Heart left ventricle (tissue), 16 donors: ENCODE measurements at regions not wholly inside any gene's neighbourhood (a gene's known extent, or its start where the extent isn't known, plus 50 kb on each side); places are given as distances from the start of the nearest gene placed in this dataset.

Experiments
- ATAC-seq, 4 donors: fragments of 200-7000 bp; cut with Tn5 transposase; one replicate each; pipeline ENCODE4 v1.9.1; 2020 to 2022; ENCODE audit warnings: moderate library complexity in 4 of 4, mild to moderate bottlenecking in 3 of 4, moderate number of reproducible peaks in 1 of 4
- DNase-seq, 5 donors: peaks; one replicate each; pipeline ENCODE4 v3.0.0-alpha.2; 2020
- H3K27ac ChIP-seq, 12 donors: fragments of 200-600 bp; sonication (generic) in 4 of 12; one replicate each; pipeline versions ENCODE4 v1.5.0 to v1.8.0; 2016 to 2022; ENCODE audit warnings: mild to moderate bottlenecking in 2 of 12
- H3K27me3 ChIP-seq, 9 donors: fragments of 200-600 bp; sonication (generic) in 2 of 9; one replicate each; pipeline versions ENCODE4 v1.5.1 to v1.8.0; 2016 to 2022; ENCODE audit warnings: mild to moderate bottlenecking in 3 of 9
- H3K36me3 ChIP-seq, 9 donors: fragments of 200-600 bp; sonication (generic) in 2 of 9; one replicate each; pipeline versions ENCODE4 v1.5.0 to v1.8.0; 2018 to 2022; ENCODE audit warnings: mild to moderate bottlenecking in 2 of 9
- H3K4me1 ChIP-seq, 12 donors: fragments of 200-600 bp; sonication (generic) in 4 of 12; one replicate each; pipeline versions ENCODE4 v1.5.0 to v1.8.0; 2016 to 2022; ENCODE audit warnings: mild to moderate bottlenecking in 3 of 12
- H3K4me3 ChIP-seq, 12 donors: fragments of 200-600 bp; sonication (generic) in 4 of 12; one replicate each; pipeline versions ENCODE4 v1.5.0 to v1.8.0; 2017 to 2022; ENCODE audit warnings: mild to moderate bottlenecking in 9 of 12, moderate library complexity in 4 of 12
- H3K9me3 ChIP-seq, 12 donors: fragments of 200-600 bp; sonication (generic) in 4 of 12; one replicate each; pipeline versions ENCODE4 v1.5.0 to v1.8.0; 2016 to 2022; ENCODE audit warnings: mild to moderate bottlenecking in 1 of 12
- POLR2A ChIP-seq, 2 donors: fragments of 450-650 bp; IDR thresholded peaks; one replicate each; pipeline ENCODE4 v1.6.1; 2017; ENCODE audit warnings: antibody characterized with exemption in 2 of 2, mild to moderate bottlenecking in 2 of 2, moderate library complexity in 2 of 2
- WGBS, 4 donors: extraction: QIAGEN DNeasy Blood & Tissue Kit in 2 of 4; methylation state at CpG; one replicate each; pipeline versions ENCODE4 v1.1.5 to v1.1.7; 2013 to 2018; 5-methylcytosine and 5-hydroxymethylcytosine counted together
- intact Hi-C, 10 donors: fragments of 100-400 bp; cut with DNase I; formaldehyde crosslinking; loops; one replicate each; pipeline versions ENCODE4 v1.11.1 to v1.14.2; 2022
- TF ChIP-seq, protein P1 (sequence below), 12 donors: fragments of 200-600 bp; sonication (generic) in 4 of 12; IDR thresholded peaks; one replicate each; pipeline versions ENCODE4 v1.5.0 to v1.8.0; 2018 to 2022; ENCODE audit warnings: antibody characterized with exemption in 12 of 12, mild to moderate bottlenecking in 5 of 12
- donor health status: ischemic (EF 13 %, LVEDD 7.1; RV severe dilation, severe dysfunction).
- donor health status: healthy with polysubstance abuse.
- donor health status: DM: no; HTN: yes; CAD: no.
- donor health status: DM: no; HTN: no; CAD: no.
- donor health status: ischemic (EF 25% LVEDD 6.9; RV normal size, moderate dysfunction).
- donor health status: ischemic (EF 25% LVEDD 5.7; RV mildly dilated, moderate dysfunction).
- donor health status: healthy.
- donor health status: DM: yes; HTN: yes; CAD: no.
- donor health status: ischemic (EF 35%, LVEDD 5.7; RV mildly dilated, moderate dysfunction).
- donor health status: nonischemic (EF 11% LVEDD 7.7; RV severe dilation, severe dysfunction).
- donor health status: DM: yes; HTN: yes; CAD: no.
- donor health status: PGD.
- donor health status: ischemic (EF 29% LVEDD 5.4; RV normal size, mild dysfunction).
- donor health status: nonischemic (EF 23%, LVEDD 6.1; RV moderate dilation, normal function).

DNA sequence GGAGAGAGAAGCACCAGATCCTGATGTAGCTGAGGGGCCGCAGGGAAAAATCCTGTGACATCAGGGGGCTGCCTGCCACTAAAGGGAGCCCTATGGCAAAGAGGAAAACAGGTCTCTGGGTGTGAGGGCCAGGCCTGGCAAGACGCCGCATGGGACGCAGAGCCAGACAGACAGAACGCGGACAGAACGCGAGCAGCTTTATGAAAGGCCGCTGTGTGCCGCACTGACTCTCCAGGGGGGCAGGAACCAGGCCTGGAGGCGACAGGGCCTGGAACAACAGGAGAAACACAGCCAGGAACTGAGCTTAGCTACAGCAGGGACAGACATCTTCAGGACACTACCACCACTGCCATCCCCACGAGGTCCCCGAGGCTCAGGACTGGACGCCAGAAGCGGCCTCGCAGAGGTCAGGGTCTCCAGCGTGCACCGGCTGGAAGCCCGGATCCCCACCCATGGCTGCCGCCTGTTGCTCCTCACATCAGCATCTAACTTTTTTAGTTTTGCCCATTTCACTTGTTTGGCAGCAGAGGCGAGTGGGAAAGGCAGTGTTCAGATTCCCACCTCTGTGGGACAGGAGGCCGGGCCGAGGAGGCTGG, 131.6 kb downstream of the VAPA start:
- H3K4me3 ChIP-seq: no peak overlapping the region
- DNase-seq (peak in 1 of 5 donors; percentile 55), ATAC-seq (no peak)
- peaks cover 0 to 10% (median under 1%) of the 10 kb centered on the region in 12 donors for H3K4me1 ChIP-seq
- intact Hi-C loops: no loop called here
- no peaks in the 10 kb centered on the region for H3K27me3 ChIP-seq
- peaks cover 0 to 32% (median 18%) of the 10 kb centered on the region in 12 donors for H3K9me3 ChIP-seq
- TF ChIP-seq, protein P1, sequence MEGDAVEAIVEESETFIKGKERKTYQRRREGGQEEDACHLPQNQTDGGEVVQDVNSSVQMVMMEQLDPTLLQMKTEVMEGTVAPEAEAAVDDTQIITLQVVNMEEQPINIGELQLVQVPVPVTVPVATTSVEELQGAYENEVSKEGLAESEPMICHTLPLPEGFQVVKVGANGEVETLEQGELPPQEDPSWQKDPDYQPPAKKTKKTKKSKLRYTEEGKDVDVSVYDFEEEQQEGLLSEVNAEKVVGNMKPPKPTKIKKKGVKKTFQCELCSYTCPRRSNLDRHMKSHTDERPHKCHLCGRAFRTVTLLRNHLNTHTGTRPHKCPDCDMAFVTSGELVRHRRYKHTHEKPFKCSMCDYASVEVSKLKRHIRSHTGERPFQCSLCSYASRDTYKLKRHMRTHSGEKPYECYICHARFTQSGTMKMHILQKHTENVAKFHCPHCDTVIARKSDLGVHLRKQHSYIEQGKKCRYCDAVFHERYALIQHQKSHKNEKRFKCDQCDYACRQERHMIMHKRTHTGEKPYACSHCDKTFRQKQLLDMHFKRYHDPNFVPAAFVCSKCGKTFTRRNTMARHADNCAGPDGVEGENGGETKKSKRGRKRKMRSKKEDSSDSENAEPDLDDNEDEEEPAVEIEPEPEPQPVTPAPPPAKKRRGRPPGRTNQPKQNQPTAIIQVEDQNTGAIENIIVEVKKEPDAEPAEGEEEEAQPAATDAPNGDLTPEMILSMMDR (IDR thresholded peaks at IDR 0.05): no peak
- no peak for TF ChIP-seq POLR2A (IDR thresholded peaks at IDR 0.05)
- H3K36me3 ChIP-seq: no peaks in the 10 kb centered on the region
- peak overlapping the region in 1 of 12 donors; percentile 49 for H3K27ac ChIP-seq
- 93 to 98% (median 96%) methylated on average over 17 to 23 of the region's 23 CpGs for WGBS, 4 donors

DNA sequence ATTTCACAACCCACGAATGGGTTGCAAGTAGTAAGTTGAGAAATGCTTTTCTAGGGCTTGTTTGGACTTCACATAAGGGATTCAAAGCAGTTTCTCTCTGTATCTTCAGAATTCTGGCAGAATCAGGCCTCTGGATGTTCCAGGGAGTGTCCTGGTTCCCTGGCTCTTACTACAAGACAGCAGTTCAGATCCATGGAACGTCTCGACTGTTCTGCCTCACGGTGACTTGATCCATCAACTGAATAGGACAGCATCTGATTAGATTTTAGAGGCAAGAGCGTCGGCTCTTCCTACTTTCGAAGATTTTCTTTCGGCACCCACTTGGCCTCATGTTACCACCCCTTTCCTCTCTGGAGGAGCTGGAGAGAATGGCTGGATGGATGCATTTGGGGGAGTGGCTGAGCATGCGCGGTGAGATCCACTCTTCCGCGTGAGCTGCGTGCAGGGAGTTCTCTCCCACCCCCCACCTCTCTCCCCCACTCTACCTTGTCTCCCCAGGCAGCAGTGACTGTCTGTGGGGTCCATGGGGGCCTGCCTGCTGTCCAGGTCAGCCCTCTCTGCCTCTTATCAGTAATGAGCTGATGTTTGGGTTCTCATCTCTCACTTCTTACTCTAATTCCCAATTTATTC, 132.5 kb downstream of the VAPA start:
- Histone ChIP-seq H3K27ac (peak overlapping the region in 1 of 12 donors; percentile 49), H3K4me1 (peaks cover 0 to 4% (median 0%) of the 10 kb centered on the region in 12 donors), H3K27me3 (no peaks in the 10 kb centered on the region), H3K4me3 (no peak overlapping the region), H3K36me3 (no peaks in the 10 kb centered on the region), H3K9me3 (peaks cover 0 to 31% (median 18%) of the 10 kb centered on the region in 12 donors)
- DNase-seq (no peak), ATAC-seq (no peak)
- intact Hi-C loops: no loop called here
- WGBS, 4 donors: 89 to 91% (median 90%) methylated on average over 13 of the region's 13 CpGs
- TF ChIP-seq POLR2A (IDR thresholded peaks at IDR 0.05): no peak
- TF ChIP-seq, protein P1 (IDR thresholded peaks at IDR 0.05): no peak

DNA sequence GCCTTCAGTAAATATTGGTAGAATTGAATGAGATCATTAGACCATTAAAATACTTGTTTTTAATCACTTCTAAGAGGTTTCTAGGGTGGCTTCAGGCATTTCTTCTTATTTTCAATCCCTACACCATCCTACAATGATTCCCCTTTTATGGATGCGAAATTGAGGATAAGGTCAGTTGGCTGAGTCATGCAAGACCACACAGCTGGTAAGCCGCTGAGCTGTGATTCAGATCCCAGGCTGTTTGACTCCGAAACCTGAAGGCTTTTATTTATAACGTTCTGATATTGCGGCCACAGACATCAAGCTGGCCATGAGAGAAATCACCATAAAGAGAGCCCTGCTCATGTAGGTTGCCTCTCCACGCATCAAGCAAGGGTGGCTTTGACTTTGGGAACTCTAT, 133.4 kb downstream of the VAPA start:
- ATAC-seq: no peak
- whole genome bisulfite sequencing, 4 donors: 89 to 96% (median 94%) methylated on average over 6 of the region's 6 CpGs
- intact Hi-C loops: no loop called here
- TF ChIP-seq, protein P1 (IDR thresholded peaks at IDR 0.05): no peak
- TF ChIP-seq POLR2A (IDR thresholded peaks at IDR 0.05): no peak
- H3K27me3 ChIP-seq: no peaks in the 10 kb centered on the region
- H3K9me3 ChIP-seq: peaks cover 0 to 21% (median 14%) of the 10 kb centered on the region in 12 donors
- H3K4me1 ChIP-seq: peaks cover 0 to 9% (median 0%) of the 10 kb centered on the region in 12 donors
- H3K27ac ChIP-seq: peak overlapping the region in 1 of 12 donors; percentile 39
- no peak for DNase-seq
- H3K4me3 ChIP-seq: no peak overlapping the region
- H3K36me3 ChIP-seq: no peaks in the 10 kb centered on the region

DNA sequence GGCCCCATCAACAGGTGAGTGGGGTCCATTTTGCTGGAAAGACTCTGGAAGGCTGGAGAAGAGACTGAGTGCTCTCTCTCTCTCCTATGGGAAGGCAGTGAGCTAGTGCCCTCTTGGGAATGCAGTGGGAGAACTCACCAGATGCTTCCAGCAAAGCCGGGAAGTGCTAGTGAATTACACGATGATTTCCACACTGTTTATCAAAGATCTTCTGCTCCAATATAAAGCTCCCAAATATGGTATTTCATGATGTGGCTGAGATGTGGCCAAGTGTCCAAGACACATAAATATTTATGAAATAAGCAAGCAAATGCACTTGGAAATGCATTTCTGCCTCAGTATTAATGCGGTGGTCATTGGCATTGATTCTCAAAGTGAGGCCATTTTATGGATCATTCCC, 135.9 kb downstream of the VAPA start:
- TF ChIP-seq POLR2A (IDR thresholded peaks at IDR 0.05): no peak
- TF ChIP-seq, protein P1 (IDR thresholded peaks at IDR 0.05): no peak
- Histone ChIP-seq H3K9me3 (no peaks in the 10 kb centered on the region), H3K36me3 (no peaks in the 10 kb centered on the region), H3K27ac (peak overlapping the region in 4 of 12 donors; percentile 12 to 65 (median 26)), H3K27me3 (no peaks in the 10 kb centered on the region), H3K4me3 (no peak overlapping the region), H3K4me1 (peaks cover 0 to 15% (median 0%) of the 10 kb centered on the region in 12 donors)
- ATAC-seq (no peak), DNase-seq (no peak)
- 61 to 73% (median 66%) methylated on average over 3 of the region's 3 CpGs for WGBS, 4 donors
- intact Hi-C loops: loop anchor here in 2 of 10 donors (5.0 to 10.0 kb wide), 3 partner anchors 195 to 225 kb away; no protein-coding TSS in a partner anchor
